ENCODE measurements at regions not wholly inside any gene's neighbourhood (a gene's known extent, or its start where the extent isn't known, plus 50 kb on each side); places are given as distances from the start of the nearest gene placed in this dataset.
"Not testable (repeated sequence)": the region's sequence is repeated elsewhere in the genome, so short reads cannot be mapped to it uniquely, and the experiment has no call there.

DNA sequence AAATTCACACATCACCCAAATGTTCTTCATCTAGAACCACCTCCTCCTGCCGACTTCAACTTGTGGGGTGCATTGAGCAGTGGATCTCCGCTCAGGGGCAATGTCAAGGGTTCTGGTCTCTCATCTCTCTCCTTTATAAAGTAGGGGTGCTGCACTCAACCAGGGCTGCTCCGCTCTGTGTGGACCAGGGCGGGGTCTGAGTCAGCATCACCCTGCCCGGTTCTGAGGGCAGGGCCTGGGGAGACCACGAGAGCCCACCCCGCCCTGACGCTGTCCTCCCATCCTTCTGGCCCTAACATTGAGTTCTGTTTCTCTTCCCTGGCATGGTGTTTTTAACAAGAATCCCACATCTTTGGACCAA lies 311.6 kb upstream of the DIO3 start:
- DNase-seq (ENCODE audit: low spot score): no peak

DNA sequence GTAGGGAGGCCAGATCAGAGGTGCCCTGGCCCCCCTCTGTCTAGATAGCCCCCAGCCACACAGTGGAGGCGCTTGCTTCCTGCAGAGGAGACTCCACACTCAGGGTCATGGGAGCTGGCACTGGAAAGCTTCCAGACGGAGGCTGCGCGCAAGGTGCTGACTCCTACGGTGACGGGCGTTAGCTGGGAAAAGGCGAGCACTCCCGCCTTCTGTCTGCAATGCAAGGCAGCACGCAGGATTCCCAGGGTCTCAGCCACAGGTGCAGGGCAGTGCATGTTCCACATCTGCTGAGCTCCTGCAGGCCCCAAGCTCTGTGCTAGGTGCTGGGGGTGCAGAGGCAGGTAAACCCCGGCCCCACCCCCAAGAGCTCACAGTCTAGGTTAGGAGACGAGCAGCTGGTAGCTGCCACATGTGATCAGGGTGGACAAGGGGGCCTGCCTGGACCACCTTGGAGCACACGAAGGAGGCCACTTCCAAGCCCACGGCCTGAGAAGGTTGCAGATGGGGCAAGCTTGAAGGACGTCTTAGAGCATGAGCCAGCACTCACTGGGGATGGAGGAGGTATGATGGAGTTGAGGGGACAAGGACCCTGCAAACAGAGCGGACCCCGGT lies 310.9 kb upstream of the DIO3 start:
- no peak for DNase-seq (ENCODE audit: low spot score)

- DNase-seq (ENCODE audit: low spot score): no peak
Measured at GRCh38 chr14:101250948-101251811, 310.1 kb upstream of the DIO3 start.

GRCh38 chr14:101251812-101252442 lies 309.4 kb upstream of the DIO3 start:
- DNase-seq (ENCODE audit: low spot score): no peak

DNA sequence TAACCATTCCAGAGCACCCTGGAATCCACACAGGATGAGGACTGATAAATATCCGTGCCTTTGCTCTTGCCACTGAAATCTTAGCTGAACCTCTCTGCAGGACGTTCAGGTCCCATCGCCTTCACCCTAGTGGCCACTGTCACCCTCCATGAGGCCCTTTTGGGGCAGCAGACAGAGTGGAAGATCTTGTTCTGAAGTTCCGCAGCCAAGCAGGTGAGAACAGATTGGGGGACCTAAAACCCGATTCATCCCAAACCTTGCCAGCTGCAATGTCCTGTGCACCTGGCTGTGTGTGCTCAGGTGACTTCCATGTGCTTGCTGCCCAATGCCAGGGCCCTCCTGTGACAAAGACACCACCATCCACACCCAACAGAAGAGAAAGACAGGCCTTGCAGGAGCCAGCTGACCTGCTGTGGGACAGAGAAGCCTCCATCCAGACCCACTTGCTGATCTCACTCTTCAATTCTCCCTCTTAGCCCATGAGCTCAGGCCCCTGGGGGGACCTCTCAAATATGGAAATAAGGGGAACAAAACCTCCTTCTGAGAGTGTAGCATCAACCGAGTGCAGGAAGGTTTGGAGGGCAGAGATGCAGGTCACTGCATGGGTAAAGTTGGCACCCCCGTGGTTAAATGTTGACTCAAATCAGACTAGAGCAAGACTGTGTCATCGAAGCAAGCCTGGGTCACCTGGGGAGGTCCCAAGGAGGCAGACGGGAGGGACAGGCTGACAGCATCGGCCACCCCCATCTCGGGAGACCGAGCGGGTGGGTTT lies 308.7 kb upstream of the DIO3 start:
- DNase-seq (ENCODE audit: low spot score): no peak

DNA sequence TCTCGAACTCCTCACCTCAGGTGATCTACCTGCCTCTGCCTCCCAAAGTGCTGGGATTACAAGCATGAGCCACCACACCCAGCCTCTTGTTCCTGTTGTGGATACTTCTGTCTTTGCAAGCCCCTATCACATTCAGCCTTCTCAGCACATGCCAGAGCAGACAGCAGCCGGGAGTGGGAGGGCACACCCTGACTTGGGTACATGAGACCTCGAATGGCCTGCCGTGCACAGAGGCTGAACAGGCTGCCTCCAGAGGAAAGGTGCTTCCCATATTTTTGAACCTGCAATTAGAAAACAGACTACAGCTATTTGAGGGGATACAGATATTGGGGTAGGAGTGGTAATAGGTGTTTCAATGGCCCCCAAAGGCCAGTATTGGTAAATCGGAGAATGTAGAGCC lies 307.3 kb upstream of the DIO3 start:
- DNase-seq (ENCODE audit: low spot score): no peak

DNA sequence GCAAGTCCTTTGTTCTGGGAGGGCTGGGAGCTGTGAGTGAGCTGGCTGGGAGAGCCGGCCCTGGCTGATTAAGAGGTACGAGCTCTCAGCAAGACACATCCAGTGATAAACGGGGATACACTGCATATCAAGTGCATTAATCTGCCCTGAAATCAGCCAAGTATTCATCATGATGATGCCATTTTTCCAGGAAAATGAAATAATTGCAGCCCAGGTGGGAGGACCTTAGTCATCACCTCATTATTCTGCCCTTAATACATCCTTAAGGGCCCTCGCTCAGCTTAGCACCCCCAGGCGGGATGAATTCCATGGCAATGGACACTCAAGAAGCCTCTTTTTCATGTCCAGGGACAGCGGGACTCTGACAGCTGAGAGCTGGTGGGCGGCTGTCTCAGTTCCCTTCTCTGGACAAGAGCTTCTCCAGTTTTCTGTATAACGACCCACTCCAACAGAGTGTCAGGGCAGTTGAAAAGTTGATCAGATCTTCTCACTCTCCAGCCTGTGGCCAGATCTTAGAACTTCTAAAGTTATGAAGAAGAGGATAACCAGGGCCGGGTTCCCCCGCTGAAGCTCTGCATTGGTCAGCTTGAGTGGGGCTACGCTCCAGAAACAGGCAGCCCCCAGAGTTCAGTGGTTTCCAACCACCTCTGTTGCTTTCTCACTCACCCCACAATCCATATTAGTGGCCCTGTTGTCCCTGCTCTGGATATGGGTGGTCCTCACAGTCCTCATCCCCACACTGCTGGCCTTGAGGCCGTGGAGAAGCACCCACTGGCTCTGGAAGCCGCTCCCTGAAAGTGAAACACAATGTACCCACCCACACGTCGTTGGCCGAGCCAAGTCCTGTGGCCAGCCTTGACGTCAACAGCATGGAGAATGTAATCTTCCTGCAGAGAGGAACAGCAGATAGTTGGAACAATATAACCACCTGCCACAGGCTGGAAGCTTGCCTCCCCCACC lies 306.2 kb upstream of the DIO3 start:
- no peak for DNase-seq (ENCODE audit: low spot score)

GRCh38 chr14:101255765-101256125 lies 305.6 kb upstream of the DIO3 start:
- no peak for DNase-seq (ENCODE audit: low spot score)

DNA sequence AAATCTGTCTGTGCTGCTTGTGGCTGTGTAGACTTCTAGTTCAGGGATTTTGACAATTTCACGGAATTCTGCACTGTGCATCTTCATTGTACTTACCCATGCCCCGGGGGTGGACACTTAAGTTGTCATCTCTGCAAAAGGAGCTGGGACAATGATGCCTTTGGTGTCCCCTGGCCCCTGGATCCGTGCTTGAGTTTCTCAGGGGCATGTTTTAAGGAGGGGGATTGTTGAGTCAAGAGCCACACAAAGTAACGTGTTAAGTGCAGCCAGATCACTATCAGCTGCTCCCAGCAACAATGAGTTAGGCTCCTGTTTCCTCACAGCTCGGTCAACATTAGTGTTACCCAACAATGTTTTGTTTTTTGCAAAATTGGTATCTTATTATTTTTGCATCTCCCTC lies 305.0 kb upstream of the DIO3 start:
- DNase-seq (ENCODE audit: low spot score): no peak

- DNase-seq (ENCODE audit: low spot score): no peak
Measured at GRCh38 chr14:101257551-101257950, 303.7 kb upstream of the DIO3 start.

DNA sequence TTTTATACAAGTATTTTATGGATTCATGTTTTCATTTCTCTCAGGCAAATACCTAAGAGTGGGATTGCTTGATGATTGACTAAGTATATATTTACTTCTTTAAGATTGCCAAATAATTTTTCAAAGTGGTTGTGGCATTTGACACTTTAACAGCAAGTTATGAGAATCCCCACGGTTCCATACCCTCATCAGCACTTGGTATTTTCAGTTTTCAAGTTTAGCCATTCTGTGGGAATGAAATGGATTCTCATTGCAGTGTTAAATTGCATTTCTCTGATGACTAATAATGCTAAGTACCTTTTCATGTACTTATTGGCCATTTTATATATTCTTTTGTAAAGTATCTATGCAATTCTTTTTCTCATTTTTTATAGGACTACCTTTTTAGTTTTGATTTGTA lies 301.5 kb upstream of the DIO3 start:
- no peak for DNase-seq (ENCODE audit: low spot score)

- DNase-seq (ENCODE audit: low spot score): not testable (repeated sequence)
Measured at GRCh38 chr14:101266441-101266840, 294.9 kb upstream of the DIO3 start.

DNA sequence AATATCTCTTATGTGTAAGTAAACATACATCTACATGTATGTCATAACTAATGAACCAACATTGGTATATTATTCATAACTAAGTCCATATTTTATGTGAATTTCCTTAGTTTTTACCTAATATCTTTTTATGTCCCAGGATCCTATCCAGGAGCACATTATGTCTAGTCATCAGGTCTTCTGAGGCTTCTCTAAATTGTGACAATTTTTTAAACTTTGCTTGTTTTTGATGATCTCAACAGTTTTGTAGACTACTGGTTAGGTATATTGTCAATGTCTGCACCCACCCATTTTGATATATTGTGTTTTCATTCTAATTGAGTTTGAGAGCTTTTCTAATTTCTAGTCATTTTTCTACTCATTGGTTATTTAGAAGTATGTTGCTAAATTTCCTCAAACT lies 288.2 kb upstream of the DIO3 start:
- no peak for DNase-seq (ENCODE audit: low spot score)

- no peak for DNase-seq (ENCODE audit: low spot score)
Measured at GRCh38 chr14:101276309-101277091, 284.8 kb upstream of the DIO3 start.

DNA sequence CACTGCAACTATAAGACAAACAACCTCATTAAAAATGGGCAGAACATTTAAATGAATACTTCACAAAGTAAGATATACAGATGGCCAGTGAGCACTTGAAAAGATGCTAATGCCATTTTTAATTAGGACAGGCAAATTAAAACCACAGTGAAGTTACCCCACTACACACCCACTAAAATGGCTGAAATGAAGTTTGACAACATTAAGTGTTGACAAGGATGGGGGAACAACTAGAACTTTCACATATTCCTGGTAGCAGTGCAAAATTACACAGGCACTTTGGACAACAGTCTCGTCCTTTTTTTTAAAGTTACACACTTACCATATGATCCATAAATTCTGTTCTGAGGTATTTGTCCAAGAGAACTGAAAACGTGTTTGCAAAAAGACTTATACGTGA lies 278.9 kb upstream of the DIO3 start:
- no peak for DNase-seq (ENCODE audit: low spot score)

DNA sequence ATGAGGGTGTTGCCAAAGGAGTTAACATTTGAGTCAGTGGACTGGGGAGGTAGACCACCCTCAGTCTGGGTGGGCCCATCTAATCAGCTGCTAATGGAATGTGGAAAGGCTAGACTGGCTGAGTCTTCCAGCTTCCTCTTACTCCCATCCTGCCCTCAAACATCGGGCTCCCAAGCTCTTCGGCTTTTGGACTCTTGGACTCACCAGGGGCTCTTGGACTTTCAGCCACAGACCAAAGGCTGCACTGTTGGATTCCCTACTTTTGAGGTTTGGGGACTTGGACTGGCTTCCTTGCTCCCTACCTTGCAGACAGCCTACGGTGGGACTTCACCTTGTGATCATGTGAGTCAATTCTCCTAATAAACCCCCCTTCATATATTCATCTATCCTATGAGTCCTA lies 276.6 kb upstream of the DIO3 start:
- no peak for DNase-seq (ENCODE audit: low spot score)

GRCh38 chr14:101286271-101287018 lies 274.9 kb upstream of the DIO3 start:
- DNase-seq (ENCODE audit: low spot score): no peak

DNA sequence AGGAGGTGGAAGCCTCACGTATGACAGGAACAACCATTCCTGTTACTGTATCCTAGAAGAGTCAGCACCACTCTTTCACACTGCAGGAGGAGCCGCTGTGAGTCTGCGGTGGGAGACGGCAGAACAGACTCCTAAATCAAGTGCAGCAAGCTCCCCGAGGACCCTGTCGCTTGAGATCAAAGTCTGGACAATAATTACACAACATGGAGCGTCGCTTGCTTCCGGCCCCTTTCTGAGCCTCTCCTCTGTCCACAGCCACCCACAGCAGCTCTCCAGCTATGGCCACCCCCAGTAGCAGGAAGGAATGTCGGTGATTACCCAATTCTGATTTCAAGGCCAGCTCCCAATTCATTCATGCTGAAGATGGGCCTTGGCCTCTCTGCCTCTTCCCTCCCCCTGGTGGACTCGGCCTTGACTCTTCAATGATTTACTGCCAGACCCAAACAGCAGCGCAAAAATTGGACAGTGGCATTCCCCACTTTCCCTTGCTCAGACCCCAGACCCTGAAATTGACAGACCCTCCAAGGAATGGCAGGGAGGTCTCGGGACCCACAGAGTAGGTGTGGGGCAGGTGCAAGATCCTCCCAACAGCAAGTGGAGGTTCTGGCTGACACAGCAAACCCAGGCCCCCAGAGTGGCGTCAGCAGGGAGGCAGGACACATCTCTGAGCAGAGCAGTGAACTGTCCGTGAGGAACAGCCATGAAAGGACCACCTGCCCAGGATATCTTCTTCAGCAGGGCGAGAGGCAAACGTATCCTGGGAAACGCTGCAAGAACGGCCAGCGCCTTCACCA lies 272.7 kb upstream of the DIO3 start:
- peak; percentile 68 for DNase-seq (ENCODE audit: low spot score)

GRCh38 chr14:101289230-101289690 lies 272.0 kb upstream of the DIO3 start:
- DNase-seq (ENCODE audit: low spot score): no peak

Data from SW480 (cell line).